ENCODE measurements at regions not wholly inside any gene's neighbourhood (a gene's known extent, or its start where the extent isn't known, plus 50 kb on each side); places are given as distances from the start of the nearest gene placed in this dataset.

DNA sequence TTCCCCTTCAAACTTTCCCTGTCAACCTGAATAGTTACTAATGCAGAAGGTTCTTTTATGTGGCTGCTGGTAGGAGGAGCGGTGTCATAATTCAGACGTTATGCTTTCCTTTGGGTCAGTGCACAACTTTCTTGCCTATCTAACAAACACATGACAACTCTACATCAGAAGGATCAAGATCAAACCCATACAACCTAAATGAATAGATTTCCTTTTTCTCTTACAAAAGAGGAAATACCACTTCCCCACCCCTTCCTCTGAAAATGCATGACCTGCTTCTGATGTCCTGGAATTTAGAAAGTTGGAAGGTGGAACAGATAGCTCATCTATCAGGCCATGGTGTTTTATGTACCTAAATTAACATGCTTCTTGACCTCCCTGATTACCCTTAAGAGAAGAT lies 75.7 kb upstream of the ADGRL4 start:
- TF ChIP-seq, protein P1, sequence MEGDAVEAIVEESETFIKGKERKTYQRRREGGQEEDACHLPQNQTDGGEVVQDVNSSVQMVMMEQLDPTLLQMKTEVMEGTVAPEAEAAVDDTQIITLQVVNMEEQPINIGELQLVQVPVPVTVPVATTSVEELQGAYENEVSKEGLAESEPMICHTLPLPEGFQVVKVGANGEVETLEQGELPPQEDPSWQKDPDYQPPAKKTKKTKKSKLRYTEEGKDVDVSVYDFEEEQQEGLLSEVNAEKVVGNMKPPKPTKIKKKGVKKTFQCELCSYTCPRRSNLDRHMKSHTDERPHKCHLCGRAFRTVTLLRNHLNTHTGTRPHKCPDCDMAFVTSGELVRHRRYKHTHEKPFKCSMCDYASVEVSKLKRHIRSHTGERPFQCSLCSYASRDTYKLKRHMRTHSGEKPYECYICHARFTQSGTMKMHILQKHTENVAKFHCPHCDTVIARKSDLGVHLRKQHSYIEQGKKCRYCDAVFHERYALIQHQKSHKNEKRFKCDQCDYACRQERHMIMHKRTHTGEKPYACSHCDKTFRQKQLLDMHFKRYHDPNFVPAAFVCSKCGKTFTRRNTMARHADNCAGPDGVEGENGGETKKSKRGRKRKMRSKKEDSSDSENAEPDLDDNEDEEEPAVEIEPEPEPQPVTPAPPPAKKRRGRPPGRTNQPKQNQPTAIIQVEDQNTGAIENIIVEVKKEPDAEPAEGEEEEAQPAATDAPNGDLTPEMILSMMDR (IDR thresholded peaks at IDR 0.05) = no peak
- H3K4me3 Mint-ChIP-seq = no peak overlapping the region
- no peaks in the 10 kb centered on the region for H3K9me3 Mint-ChIP-seq
- no peak overlapping the region for H3K27ac Mint-ChIP-seq
- H3K27me3 Mint-ChIP-seq (ENCODE audit: insufficient read depth) = no peaks in the 10 kb centered on the region
- DNase-seq = no peak
- peaks cover 15% of the 10 kb centered on the region for H3K4me1 Mint-ChIP-seq (ENCODE audit: low read depth)
- no peaks in the 10 kb centered on the region for H3K36me3 Mint-ChIP-seq (ENCODE audit: low read depth)

DNA sequence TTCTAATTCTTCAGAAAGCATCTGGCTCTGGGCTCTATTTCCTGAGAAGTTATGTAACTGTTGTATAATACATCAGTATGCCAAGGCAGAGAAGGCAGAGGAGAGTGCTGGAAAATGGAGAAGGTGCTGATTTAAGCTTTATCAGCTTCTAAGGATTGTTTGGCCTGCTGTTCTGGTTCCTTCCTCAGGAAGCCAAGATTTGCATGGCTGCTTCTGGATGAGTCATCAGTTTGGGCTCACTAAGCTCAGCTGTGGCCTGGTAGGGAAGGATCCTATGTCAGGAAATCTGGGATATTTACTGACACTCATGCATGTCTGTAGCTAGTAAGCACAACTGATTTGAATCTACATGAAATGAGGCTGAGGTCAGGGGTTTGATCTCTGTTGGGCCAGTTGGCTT lies 73.2 kb upstream of the ADGRL4 start:
- H3K27me3 Mint-ChIP-seq (ENCODE audit: insufficient read depth) = no peaks in the 10 kb centered on the region
- no peaks in the 10 kb centered on the region for H3K9me3 Mint-ChIP-seq
- H3K36me3 Mint-ChIP-seq (ENCODE audit: low read depth) = no peaks in the 10 kb centered on the region
- peak overlapping the region; percentile 83 for H3K27ac Mint-ChIP-seq
- peak; percentile 71 for DNase-seq
- H3K4me3 Mint-ChIP-seq = no peak overlapping the region
- H3K4me1 Mint-ChIP-seq (ENCODE audit: low read depth) = peaks cover 11% of the 10 kb centered on the region
- TF ChIP-seq, protein P1 (IDR thresholded peaks at IDR 0.05) = no peak

DNA sequence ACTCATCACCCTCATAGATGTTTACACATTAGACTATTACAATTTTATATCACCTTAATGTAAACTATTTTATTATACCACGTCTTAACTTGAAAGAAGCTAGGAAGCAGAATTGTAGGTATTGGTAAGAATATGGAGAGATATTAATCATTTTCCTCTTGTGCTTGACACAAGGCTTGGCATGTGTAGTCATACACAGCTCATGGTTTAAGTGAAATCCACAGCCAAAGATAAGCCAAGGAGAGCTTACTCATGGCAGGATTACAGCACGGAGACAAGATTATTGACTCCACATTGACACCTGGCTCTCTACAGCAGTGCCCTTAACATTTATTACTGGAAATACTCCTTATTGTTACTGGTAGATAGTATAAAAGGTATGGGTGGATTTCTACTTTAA lies 68.4 kb upstream of the ADGRL4 start:
- H3K27ac Mint-ChIP-seq = no peak overlapping the region
- DNase-seq = no peak
- TF ChIP-seq, protein P1 (IDR thresholded peaks at IDR 0.05) = no peak
- no peaks in the 10 kb centered on the region for H3K27me3 Mint-ChIP-seq (ENCODE audit: insufficient read depth)
- H3K36me3 Mint-ChIP-seq (ENCODE audit: low read depth) = no peaks in the 10 kb centered on the region
- H3K4me1 Mint-ChIP-seq (ENCODE audit: low read depth) = peaks cover 7% of the 10 kb centered on the region
- no peak overlapping the region for H3K4me3 Mint-ChIP-seq
- no peaks in the 10 kb centered on the region for H3K9me3 Mint-ChIP-seq

DNA sequence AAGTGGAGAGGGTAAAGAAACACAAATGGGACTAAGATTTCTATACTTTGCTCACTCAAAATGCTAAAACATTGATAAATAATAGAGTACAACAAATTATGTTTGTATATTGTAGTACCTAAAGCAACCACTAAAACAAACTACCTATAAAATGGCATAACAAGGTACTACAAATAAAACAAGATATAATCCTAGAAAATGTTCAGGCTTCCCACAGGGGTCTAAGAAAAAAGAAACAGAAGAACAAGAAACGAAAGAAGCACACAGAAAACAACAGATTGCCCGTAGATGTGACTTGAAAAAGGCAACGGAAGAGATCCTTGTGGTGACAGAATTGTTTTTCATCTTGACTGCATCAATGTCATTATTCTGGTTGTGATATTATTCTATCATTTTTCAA lies 63.3 kb upstream of the ADGRL4 start:
- Mint-ChIP-seq H3K27me3 (ENCODE audit: insufficient read depth) (no peaks in the 10 kb centered on the region; the same call in 1 of the 2 replicates), H3K27ac (no peak overlapping the region), H3K4me1 (ENCODE audit: low read depth) (no peaks in the 10 kb centered on the region), H3K36me3 (ENCODE audit: low read depth) (peaks cover 10% of the 10 kb centered on the region; the same call in 1 of the 2 replicates), H3K9me3 (no peaks in the 10 kb centered on the region), H3K4me3 (no peak overlapping the region)
- TF ChIP-seq, protein P1 (IDR thresholded peaks at IDR 0.05) = peak; percentile 66
- DNase-seq = no peak

DNA sequence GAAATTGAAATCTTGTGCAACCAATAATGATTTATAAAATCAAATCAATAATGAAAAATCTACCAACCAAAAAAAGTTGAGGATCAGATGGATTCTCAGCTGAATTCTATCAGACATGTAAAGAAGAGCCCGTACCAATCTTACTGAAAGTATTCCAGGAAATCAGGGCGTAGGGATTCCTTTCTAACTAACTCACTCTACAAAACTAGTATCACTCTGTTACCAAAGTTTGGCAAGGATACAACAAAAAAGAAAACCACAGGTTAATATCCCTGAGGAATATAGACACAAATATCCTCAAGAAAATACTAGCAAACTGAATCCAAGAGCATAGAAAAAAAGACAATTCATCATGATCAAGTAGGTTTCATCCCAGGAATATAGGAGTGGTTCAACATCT lies 52.8 kb upstream of the ADGRL4 start:
- H3K4me1 Mint-ChIP-seq (ENCODE audit: low read depth) = no peaks in the 10 kb centered on the region
- no peaks in the 10 kb centered on the region for H3K36me3 Mint-ChIP-seq (ENCODE audit: low read depth)
- H3K9me3 Mint-ChIP-seq = no peaks in the 10 kb centered on the region; the same call in 1 of the 2 replicates
- TF ChIP-seq, protein P1 (IDR thresholded peaks at IDR 0.05) = no peak
- H3K27ac Mint-ChIP-seq = no peak overlapping the region
- no peak overlapping the region for H3K4me3 Mint-ChIP-seq
- no peak for DNase-seq
- H3K27me3 Mint-ChIP-seq (ENCODE audit: insufficient read depth) = no peaks in the 10 kb centered on the region

Data from HFFc6 (cell line).